ENCODE measurements at regions not wholly inside any gene's neighbourhood (a gene's known extent, or its start where the extent isn't known, plus 50 kb on each side); places are given as distances from the start of the nearest gene placed in this dataset.

- no peaks in the 10 kb centered on the region for H3K36me3 ChIP-seq
- no peak for DNase-seq
Measured at GRCh38 chr22:34326901-34327300, 406.6 kb upstream of the LARGE1 start.

GRCh38 chr22:34330432-34330831 is 410.2 kb upstream of the LARGE1 start:
- WGBS, 2 donors, result 86 to 93% methylated on average over 4 of the region's 4 CpGs
- Histone ChIP-seq H3K36me3 (no peaks in the 10 kb centered on the region), H3K9me3 (no peaks in the 10 kb centered on the region), H3K27me3 (no peaks in the 10 kb centered on the region), H3K4me3 (replicated peaks in 1 of 3) (no peak overlapping the region), H3K4me1 (no peaks in the 10 kb centered on the region), H3K27ac (no peak overlapping the region)
- intact Hi-C loops (cut with DNase I), result no loop called here
- no peak for TF ChIP-seq CTCF (IDR thresholded peaks at IDR 0.05)
- TF ChIP-seq POLR2A (IDR thresholded peaks at IDR 0.05), result no peak
- DNase-seq, result no peak

More at GRCh38 chr22:34326901-34327300, 406.6 kb upstream of the LARGE1 start:
- Histone ChIP-seq H3K27ac (no peak overlapping the region), H3K4me1 (no peaks in the 10 kb centered on the region), H3K9me3 (no peaks in the 10 kb centered on the region), H3K4me3 (replicated peaks in 1 of 3) (no peak overlapping the region), H3K27me3 (no peaks in the 10 kb centered on the region)
- intact Hi-C loops (cut with DNase I), result no loop called here
- no peak for TF ChIP-seq POLR2A (IDR thresholded peaks at IDR 0.05)
- TF ChIP-seq CTCF (IDR thresholded peaks at IDR 0.05), result no peak

- WGBS, 2 donors, result 81 to 83% methylated on average over 4 of the region's 4 CpGs
- intact Hi-C loops (cut with DNase I), result no loop called here
Measured at GRCh38 chr22:34333285-34333684, 413.0 kb upstream of the LARGE1 start.

GRCh38 chr22:34334893-34335292 is 414.6 kb upstream of the LARGE1 start:
- TF ChIP-seq POLR2A (IDR thresholded peaks at IDR 0.05) (no peak), CTCF (IDR thresholded peaks at IDR 0.05) (no peak)

More at GRCh38 chr22:34333285-34333684, 413.0 kb upstream of the LARGE1 start:
- no peak overlapping the region for H3K4me3 ChIP-seq (replicated peaks in 1 of 3)
- H3K36me3 ChIP-seq, result no peaks in the 10 kb centered on the region
- DNase-seq, result no peak
- TF ChIP-seq POLR2A (IDR thresholded peaks at IDR 0.05) (no peak), CTCF (IDR thresholded peaks at IDR 0.05) (no peak)
- H3K4me1 ChIP-seq, result no peaks in the 10 kb centered on the region
- H3K9me3 ChIP-seq, result no peaks in the 10 kb centered on the region
- H3K27me3 ChIP-seq, result no peaks in the 10 kb centered on the region
- no peak overlapping the region for H3K27ac ChIP-seq

GRCh38 chr22:34344702-34345101 is 424.4 kb upstream of the LARGE1 start:
- Histone ChIP-seq H3K9me3 (no peaks in the 10 kb centered on the region), H3K36me3 (no peaks in the 10 kb centered on the region), H3K27me3 (no peaks in the 10 kb centered on the region), H3K4me1 (no peaks in the 10 kb centered on the region), H3K4me3 (replicated peaks in 1 of 3) (no peak overlapping the region), H3K27ac (no peak overlapping the region)
- TF ChIP-seq CTCF (IDR thresholded peaks at IDR 0.05) (no peak), POLR2A (IDR thresholded peaks at IDR 0.05) (no peak)
- 9 to 16% methylated on average over 1 of the region's 1 CpG for whole genome bisulfite sequencing, 2 donors
- no peak for DNase-seq
- intact Hi-C loops (cut with DNase I), result no loop called here

More at GRCh38 chr22:34334893-34335292, 414.6 kb upstream of the LARGE1 start:
- Histone ChIP-seq H3K9me3 (no peaks in the 10 kb centered on the region), H3K36me3 (no peaks in the 10 kb centered on the region), H3K27ac (no peak overlapping the region), H3K4me1 (no peaks in the 10 kb centered on the region), H3K4me3 (replicated peaks in 1 of 3) (no peak overlapping the region), H3K27me3 (no peaks in the 10 kb centered on the region)
- no peak for DNase-seq
- whole genome bisulfite sequencing, 2 donors, result 78 to 80% methylated on average over 5 of the region's 5 CpGs
- intact Hi-C loops (cut with DNase I), result no loop called here

Data from thyroid gland (tissue), 4 donors.